HG03064 (cell line): ENCODE measurements at regions not wholly inside any gene's neighbourhood (a gene's known extent, or its start where the extent isn't known, plus 50 kb on each side); places are given as distances from the start of the nearest gene placed in this dataset.
"Not testable (repeated sequence)": the region's sequence is repeated elsewhere in the genome, so short reads cannot be mapped to it uniquely, and the experiment has no call there.

Source experiments
- ATAC-seq: cut with Tn5 transposase; IDR thresholded peaks from one replicate; pipeline ENCODE4 v1.9.1; 2021; ENCODE audit warnings: low read depth; ENCODE audit not compliant: unreplicated experiment

DNA sequence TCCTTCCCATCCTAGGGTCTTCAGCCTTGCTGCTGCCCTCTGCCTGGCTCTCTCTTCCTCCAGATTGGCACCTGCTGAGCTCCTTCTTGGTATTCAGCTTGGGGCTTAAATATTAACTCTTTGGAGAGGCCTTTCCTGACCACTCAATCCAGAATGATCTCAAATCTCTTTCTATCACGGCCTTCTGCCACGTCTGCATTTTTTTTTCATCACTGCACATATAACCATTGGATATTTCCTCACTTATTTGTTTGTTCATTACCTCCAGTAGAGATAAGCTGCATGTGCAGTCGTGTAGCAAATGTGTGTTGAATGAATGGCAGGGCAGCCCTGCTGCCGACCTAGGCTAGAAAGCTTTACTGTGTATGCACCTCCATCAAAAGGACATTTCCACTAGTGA is 51.6 kb upstream of the MPP7 start:
- ATAC-seq, result no peak

DNA sequence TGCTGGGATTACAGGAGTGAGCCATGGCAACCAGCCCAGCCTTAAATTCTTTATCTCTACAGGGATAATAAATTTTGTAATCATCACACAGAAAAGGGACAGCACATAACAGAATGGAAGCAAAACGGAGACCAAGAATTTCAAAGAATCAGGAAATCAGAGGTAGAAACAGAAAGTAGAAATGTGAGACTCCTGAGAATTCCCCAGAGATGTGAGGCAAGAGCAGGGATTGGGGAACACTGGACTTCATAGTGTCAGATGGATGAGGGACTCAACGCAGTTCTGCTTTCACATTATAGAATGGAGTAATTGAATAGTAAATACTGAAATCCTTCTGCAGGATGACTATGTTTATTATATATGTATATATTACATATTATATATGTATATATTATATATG is 52.5 kb upstream of the MPP7 start:
- no peak for ATAC-seq

DNA sequence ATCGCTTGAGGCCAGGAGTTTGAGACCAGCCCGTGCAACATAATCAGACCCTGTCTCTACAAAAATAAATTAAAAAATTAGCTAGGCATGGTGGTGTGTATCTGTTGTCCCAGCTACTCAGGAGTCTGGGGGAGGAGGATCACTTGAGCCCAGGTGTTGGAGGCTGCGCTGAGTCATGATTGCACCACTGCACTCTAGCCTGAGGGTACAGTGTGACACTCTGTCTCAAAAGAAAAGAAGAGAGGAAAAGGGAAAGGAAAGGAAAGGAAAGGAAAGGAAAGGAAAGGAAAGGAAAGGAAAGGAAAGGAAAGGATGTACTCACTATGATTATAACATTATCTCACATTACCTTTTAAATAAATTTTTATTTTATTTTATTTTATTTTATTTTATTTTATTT is 56.5 kb upstream of the MPP7 start:
- no peak for ATAC-seq

DNA sequence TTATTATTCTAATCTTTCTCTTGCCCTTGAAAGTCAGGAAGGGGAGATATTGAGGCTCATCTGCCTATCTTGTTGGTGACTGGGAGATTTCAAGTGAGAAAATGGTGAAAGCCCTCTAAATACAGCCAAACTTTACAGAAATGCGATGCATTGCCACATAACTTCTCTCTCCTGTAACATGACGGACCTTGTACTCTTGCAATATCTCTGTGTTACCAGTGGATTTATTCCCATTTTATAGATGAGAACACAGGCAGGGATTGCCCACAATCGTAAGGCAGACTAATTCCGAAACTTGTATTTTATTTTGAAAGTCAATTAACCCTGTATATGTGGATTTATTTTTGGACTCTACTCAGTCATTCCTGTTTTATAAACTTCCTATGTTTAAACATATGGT is 57.3 kb upstream of the MPP7 start:
- ATAC-seq, result no peak

DNA sequence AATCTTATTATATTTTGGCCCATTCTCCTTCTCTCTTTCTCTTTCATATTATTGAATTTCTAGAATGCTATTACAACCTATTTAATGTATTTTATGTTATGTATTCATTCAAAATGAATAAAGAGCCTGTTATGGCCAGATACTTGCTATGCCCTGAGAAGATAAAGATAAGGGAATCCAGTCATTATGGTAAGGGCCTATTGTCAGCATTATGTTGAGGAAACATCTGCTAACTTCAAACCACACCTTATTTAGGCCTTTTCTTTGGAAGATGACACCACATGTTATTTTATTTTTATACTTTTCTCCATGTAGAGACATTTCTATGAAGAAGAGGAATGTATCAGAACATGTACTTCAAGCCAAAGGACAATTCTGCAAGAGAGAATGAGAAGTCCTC is 60.5 kb upstream of the MPP7 start:
- no peak for ATAC-seq

DNA sequence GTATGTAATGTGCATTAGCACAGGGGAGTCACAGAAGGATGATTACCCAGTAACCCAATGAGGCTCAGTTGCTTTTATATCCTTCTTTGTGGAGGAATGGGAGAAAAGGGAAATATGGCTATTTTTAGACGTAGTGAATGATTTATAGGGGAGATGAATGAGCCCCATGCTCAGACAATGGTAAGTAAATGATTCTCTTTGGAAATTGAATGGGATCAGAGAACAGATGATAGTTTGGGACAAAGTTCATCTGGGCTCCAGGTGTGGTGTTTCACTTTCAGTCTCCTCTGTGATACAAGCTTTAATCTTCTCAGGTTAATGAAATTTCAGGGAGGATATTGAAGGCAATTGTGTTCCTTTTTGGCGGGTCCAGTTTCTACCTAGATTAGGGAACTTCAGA is 63.0 kb upstream of the MPP7 start:
- no peak for ATAC-seq

DNA sequence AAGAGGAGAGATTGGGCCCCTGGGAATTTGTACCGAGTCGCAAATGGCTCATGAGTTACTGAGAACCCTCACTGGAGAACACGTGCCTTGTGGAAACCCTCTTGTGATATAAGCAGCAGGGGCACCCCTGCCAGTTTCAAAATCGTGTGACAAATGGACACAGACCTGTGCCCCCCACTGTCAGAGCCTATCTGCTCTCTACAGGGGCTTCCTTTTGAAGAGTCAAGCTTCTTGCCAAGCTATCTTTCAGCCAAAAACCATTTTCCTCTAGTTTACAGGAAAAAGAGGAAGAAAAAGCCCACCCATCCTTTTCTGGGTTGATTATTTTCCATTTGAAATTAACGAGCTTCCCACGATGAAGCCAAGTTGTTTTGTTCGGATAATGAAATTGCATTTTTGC is 64.1 kb upstream of the MPP7 start:
- no peak for ATAC-seq

DNA sequence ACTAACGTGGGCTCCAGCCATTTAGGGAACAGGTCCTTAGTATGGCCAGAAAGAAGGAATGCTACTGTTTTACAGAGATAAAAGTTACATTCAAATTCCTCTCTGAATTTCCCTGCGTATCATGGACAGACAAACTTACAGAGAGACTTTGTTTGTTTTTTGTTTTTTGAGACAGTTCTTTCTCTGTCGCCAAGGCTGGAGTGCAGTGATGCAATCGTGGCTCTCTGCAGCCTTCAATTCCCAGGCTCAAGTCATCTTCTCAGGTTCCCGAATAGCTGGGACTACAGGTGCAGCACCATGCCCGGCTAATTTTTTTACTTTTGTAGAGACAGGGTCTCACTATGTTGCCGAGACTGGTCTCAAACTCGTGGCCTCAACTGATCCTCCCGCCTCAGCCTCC is 64.5 kb upstream of the MPP7 start:
- no peak for ATAC-seq

DNA sequence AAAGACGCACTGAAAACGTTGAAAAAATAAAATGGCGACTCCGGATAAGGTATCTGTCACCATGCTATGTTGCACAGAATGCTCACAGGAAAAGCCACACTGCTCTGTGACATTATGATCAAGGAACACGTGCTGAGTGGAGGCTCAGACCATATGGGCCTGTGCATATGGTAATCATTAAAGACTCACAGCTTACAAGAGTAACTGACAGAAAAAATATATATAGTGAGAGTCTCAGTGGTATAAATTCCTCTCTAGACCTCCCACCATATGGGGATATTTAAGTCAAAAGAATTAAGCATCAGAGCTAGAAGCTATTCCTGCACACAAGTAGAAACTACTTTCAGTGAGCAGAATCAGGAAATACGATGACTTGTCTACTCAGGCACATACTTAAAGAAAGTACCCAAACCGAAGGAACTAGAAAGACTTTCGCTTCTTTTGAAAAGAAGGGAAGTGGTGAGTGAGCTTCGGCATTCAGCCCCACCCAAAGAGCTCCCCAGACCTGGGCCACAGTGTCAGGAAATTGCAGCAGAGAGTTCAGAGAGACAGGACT is 65.1 kb upstream of the MPP7 start:
- peak; percentile 88 for ATAC-seq

DNA sequence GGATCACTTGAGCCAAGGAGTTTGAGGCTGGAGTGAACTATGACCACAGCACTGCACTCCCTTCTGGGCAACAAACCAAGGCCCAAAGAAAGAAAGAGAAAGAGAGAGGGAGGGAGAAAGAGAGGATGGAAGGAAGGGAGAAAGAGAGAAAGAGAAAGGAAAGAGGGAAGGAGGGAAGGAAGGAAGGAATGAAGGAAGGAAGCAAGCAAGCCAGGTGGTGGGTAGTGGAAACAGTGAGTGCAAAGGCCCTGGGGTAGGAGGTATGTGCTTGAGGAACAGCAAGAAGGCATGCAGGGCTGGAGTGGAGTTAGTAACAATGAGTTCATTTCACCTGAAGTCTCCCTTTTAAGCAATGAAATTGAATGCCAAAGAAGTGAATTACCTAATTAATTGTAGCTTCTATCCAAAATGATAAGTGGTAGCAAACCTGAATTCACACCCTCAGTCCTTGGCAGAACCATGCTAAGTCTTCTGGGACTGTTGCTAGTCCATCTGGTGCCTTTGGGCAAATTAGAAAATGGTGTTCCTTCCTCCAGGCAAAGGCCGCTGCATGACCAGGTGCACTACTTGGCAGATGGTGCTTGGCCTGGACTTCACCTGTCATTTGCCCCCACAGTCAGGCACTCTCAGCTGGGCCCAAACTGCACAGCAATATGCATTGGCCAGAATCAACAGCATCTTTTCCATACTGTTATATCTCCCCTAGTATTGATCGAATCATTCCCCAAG is 67.4 kb upstream of the MPP7 start:
- no peak for ATAC-seq

DNA sequence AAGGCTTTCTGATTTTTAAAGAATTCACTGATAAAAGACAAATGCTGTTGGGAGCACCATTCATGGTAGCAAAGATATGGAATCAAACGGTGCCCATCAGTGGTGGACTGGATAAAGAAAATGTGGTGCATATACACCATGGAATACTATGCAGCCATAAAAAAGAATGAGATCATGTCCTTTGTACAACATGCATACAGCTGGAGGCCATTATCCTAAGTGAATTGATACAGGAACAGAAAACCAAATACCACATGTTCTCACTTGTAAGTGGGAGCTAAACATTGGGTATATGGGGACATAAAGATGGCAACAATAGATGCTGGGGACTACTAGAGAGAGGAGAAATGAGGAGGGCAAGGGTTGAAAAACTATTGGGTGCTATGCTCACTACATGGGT is 68.8 kb upstream of the MPP7 start:
- ATAC-seq, result not testable (repeated sequence)

DNA sequence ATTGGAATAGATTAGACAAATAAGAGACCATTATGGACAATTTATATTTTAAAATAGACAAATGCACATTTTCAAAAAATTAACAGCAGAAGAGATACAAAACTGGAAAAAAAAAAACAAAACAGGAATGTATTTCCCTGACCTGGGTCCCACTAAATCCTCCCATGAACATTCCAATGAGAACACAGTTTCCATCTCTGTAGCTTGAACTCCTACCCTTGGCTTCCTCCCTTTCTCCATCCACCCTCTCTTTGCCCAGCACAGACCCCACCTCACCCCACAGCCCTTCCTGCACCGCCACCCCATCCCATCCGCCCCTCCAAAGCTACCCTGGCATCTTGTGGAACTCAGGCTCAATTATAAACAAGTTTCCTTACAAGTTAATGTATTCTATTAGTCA is 71.2 kb upstream of the MPP7 start:
- no peak for ATAC-seq

DNA sequence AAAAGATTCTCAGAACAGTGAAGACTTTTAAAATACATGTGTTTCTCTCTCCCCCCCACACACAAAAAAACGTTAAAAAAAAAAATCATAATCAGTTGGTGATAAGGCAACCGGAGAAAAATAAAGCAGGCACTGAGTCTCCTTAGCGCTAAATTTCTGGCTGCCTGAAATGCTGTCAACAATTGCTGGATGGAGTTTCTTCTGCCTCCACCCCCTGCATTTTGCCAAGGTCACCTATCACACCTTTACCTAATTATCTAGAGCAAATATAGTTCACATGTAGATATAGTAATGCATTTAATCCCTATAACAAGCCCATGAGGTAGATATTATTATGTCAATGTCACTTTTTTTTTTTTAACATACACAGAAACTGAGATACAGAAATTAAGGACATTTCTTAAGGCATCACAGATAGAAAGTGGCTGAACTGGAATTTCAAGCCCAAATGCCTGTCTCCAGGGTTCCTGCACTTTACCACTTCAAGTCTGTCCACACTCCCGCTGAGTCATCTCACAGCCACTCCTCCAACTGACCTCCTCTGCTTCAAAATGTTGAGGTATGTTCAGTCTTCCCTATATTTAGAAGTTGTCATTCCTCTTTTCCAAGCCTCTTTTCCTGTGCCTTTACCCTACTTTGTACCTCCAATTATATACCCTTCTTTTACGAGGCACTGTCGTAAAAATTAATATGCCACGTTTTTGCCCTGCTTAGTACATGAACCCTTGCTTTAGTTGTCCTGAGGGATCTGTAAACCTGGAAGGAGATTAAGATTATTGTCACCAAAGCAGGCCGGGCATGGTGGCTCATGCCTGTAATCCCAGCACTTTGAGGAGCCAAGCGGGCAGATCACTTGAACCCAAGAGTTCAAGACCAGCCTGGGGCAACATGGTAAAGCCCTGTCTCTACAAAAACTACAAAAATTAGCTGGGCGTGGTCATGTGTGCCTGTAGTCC is 72.8 kb upstream of the MPP7 start:
- no peak for ATAC-seq

DNA sequence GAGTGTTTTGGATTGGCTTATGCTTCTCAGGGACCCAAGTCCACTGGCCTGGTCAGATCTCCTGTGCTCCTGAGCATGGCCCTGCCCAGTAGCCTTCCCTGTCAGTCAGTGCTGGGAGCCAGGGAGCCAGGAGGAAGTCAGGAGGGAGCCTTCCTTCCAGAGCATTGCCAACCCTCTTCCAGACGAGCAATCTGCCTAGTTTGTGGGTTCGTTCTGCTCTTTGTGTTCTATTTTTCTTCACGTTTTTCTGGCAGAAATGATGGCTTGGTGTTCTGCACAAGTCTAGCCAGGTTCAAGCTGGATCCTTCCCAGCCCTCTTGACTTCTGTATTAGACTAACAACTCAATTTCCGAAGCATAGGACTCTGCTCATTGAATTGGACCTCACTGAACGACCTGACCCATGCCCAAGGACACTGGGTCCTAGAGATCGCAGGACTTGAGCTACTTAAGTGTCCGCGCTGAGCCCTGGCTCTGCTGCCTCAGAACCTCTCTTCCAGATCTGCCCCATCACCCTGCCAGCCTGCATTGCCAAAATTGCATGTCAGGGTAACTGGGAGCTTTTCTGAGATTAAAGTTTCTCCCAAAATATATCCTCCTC is 76.2 kb upstream of the MPP7 start:
- ATAC-seq, result no peak

DNA sequence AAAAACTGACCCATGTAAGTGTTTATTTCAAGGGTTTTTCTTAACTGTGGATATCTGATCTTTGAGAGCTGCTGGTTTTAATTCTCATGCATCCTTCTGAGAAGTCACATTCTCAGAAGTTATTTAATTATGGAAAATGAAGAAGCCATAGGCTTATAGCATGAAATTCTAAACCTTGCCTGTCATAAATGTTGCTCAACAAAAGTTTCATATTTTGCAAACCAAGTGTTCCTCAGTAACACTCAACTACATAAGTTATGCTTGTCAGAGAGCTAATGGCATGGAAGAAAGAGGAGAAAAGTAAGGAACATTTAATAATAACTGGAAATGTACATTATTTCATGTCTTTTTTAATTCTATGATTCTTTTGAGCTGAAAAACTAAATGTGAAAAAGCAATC is 78.6 kb upstream of the MPP7 start:
- ATAC-seq, result no peak

DNA sequence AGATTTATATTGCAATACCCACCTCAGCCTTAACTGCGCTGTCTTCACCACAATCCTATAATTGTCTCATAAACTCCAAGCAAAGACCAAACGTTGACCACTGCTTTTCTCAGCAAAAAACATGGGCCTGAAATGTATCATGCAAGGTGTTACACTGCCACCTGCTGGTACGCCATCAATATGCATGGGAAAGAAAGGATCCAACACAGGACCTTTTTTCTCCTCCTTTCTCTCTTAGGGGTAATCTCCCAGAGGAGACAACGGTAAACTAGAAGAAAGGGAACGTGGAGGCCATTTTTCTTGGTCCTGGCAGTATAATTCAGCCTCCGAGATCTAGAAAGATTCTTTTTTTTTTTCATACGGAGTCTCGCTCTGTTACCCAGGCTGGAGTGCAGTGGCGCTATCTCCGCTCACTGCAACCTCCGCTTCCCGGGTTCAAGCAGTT is 79.1 kb upstream of the MPP7 start:
- ATAC-seq, result peak; percentile 76

DNA sequence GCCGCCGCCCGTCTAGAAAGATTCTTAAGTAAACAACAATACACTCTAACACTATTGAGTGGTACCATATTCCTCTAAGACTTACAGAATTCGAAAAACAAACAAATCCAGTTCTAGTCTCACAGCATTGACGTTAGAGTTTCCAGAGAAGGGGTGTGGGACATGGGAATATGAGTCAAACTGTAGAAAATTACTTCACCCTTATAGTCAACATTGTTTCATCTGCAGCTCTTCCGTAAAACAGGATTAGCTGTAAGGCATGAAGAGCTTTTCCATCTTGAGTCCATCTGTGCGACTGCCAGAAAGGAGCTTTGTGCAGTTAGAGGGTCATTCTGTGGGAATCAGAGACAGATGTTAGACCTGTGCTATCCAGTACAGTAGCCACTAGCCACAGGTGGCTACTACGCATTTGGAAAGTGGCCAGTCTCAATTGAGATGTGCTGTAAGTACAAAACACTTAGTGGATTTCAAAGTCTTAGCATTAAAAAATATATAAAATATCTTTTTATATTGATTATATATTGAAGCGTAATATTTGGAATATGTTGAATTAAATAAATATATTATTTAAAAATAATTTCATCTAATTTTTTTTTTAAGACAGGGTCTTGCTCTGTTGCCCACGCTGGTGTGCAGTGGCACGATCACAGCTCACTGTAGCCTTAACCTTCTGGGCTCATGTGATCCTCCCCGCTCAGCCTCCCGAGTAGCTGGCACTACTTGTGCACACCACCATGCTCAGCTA is 79.8 kb upstream of the MPP7 start:
- ATAC-seq, result no peak

DNA sequence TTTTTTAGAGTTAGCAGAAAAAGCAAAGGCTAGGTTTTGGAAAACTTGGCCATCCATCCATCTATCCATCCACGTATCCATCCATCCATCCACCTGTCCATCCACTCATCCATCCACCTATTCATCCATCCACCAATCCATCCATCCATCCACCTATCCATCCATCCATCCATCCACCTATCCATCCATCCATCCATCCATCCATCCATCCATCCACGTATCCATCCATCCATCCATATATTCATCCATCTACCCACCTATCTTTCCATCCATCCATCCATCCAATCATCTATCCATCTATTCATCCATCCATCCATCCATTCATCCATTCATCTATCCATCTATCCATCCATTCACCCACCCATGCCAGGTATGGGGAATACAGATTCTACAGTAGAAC is 81.7 kb upstream of the MPP7 start:
- no peak for ATAC-seq

DNA sequence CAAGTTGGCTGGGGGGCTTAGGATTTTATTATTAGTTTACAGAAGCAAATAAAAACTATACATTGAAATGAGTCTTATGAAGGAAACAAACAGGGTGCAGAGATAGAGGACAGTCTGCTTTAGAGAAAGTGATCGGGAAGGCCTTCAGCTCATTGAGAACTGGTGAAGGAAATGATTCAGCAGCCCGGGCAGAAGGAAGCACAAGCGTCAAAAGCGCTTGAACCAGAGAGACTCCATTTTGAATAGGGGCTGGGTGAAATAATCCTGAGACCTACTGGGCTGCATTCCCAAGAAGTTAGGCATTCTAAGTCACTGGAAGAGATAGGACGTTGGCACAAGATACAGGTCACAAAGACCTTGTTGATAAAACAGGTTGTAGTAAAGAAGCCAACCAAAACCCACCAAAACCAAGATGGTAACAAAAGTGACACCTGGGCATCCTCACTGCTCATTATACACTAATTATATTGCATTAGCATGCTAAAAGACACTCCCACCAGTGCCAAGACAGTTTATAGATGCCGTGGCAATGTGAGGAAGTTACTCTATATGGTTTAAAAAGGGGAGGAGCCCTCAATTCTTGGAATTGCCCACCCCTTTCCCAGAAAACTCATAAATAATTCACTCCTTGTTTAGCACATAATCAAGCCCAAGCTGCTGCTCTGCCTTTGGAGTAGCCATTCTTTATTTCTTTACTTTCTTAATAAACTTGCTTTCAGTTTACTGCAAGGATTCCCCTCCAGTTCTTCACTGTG is 83.1 kb upstream of the MPP7 start:
- no peak for ATAC-seq

DNA sequence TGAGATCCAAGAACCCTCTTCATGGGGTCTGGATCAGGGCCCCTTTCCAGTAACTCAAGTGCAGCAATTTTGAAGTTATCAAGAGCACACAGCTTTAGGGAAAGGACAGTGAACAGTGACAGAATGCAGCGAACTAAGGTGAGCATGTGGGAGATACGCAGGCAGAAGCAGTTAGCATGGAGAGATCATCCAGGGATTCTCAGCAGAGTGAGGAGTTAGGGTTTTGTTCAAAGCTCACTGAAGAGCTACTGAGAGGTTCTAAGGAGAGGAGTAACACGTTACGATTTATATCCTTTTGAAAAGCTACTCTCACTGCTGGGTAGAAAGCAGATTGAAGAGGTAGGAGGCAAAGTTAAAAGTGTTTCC is 83.6 kb upstream of the MPP7 start:
- ATAC-seq, result no peak
